Activated gamma-delta T cell treated with Interleukin-2 at 50 U/mL for 16 hours (primary cell): ENCODE measurements at regions not wholly inside any gene's neighbourhood (a gene's known extent, or its start where the extent isn't known, plus 50 kb on each side); places are given as distances from the start of the nearest gene placed in this dataset.

Source experiments
- DNase-seq: peaks from one replicate; pipeline ENCODE4 v3.0.0-alpha.2; 2020

- DNase-seq, result no peak
These were observed 83.2 kb downstream of the CEBPB start for GRCh38 chr20:50273601-50274491.

GRCh38 chr20:50274570-50275430, 84.2 kb downstream of the CEBPB start:
- no peak for DNase-seq

- DNase-seq, result no peak
These were observed 85.8 kb downstream of the CEBPB start for GRCh38 chr20:50276119-50277063.

- DNase-seq, result no peak
These were observed 86.4 kb downstream of the CEBPB start for GRCh38 chr20:50277064-50277415.

- DNase-seq, result no peak
These were observed 87.1 kb downstream of the CEBPB start for GRCh38 chr20:50277460-50278376.

- DNase-seq, result no peak
These were observed 87.7 kb downstream of the CEBPB start for GRCh38 chr20:50278377-50278683.

GRCh38 chr20:50278684-50279531, 88.3 kb downstream of the CEBPB start:
- DNase-seq, result no peak

GRCh38 chr20:50279988-50280850, 89.6 kb downstream of the CEBPB start:
- no peak for DNase-seq

- DNase-seq, result no peak
These were observed 90.4 kb downstream of the CEBPB start for GRCh38 chr20:50280851-50281655.

GRCh38 chr20:50281831-50282591, 91.4 kb downstream of the CEBPB start:
- DNase-seq, result no peak

- DNase-seq, result no peak
These were observed 92.1 kb downstream of the CEBPB start for GRCh38 chr20:50282592-50283241.

- no peak for DNase-seq
These were observed 92.7 kb downstream of the CEBPB start for GRCh38 chr20:50283370-50283769.

GRCh38 chr20:50283922-50284810, 93.5 kb downstream of the CEBPB start:
- no peak for DNase-seq

- no peak for DNase-seq
These were observed 94.3 kb downstream of the CEBPB start for GRCh38 chr20:50284811-50285375.

GRCh38 chr20:50285376-50286173, 94.9 kb downstream of the CEBPB start:
- DNase-seq, result no peak
